Neural cell (in vitro differentiated cells): ENCODE measurements at regions not wholly inside any gene's neighbourhood (a gene's known extent, or its start where the extent isn't known, plus 50 kb on each side); places are given as distances from the start of the nearest gene placed in this dataset.

Source experiments
- H2AFZ ChIP-seq: fragments of 200-600, 300-800 bp; sonication (generic), shearing (Covaris generic); 2 replicates; pipeline ENCODE4 v1.6.0; 2014; ENCODE audit warnings: low read depth, mild to moderate bottlenecking, antibody characterized with exemption, low read length, moderate library complexity
- H3F3A ChIP-seq: fragments of 200-600 bp; shearing (Covaris generic); 2 replicates; pipeline ENCODE4 v1.6.1; 2016; ENCODE audit warnings: mild to moderate bottlenecking, moderate library complexity, mixed read lengths, antibody characterized with exemption, low read length; ENCODE audit not compliant: insufficient read depth, poor library complexity, severe bottlenecking
- H3K27ac ChIP-seq: fragments of 200-600, 300-800 bp; sonication (generic), shearing (Covaris generic); 2 replicates; pipeline ENCODE4 v1.5.1; 2014; ENCODE audit warnings: mild to moderate bottlenecking, low read length, moderate library complexity
- H3K27me3 ChIP-seq: fragments of 300-800, 200-600 bp; sonication (generic), shearing (Covaris generic); 2 replicates; pipeline ENCODE4 v1.6.0; 2014; ENCODE audit warnings: mild to moderate bottlenecking, low read depth, low read length, moderate library complexity; ENCODE audit not compliant: insufficient read depth
- H3K36me3 ChIP-seq: fragments of 300-800, 200-600 bp; sonication (generic), shearing (Covaris generic); 2 replicates; pipeline ENCODE4 v1.5.1; 2014; ENCODE audit warnings: mild to moderate bottlenecking, antibody characterized with exemption, low read length, moderate library complexity; ENCODE audit not compliant: insufficient read depth
- H3K4me2 ChIP-seq: fragments of 300-800, 200-600 bp; sonication (generic), shearing (Covaris generic); 2 replicates; pipeline ENCODE4 v1.6.0; 2014; ENCODE audit warnings: mild to moderate bottlenecking, low read length
- H3K4me3 ChIP-seq: fragments of 300-800, 200-600 bp; sonication (generic), shearing (Covaris generic); 2 replicates; pipeline ENCODE4 v1.5.1; 2014; ENCODE audit warnings: mild to moderate bottlenecking, low read length, moderate library complexity
- H3K79me2 ChIP-seq: fragments of 200-600 bp; shearing (Covaris generic); replicated peaks from 2 replicates; pipeline ENCODE4 v1.6.0; 2014; ENCODE audit warnings: mild to moderate bottlenecking, low read length, moderate library complexity; ENCODE audit not compliant: insufficient read depth
- H3K9ac ChIP-seq: fragments of 300-800, 200-600 bp; sonication (generic), shearing (Covaris generic); 2 replicates; pipeline ENCODE4 v1.6.1; 2016; ENCODE audit warnings: mild to moderate bottlenecking, low read length, mixed read lengths
- H3K9me2 ChIP-seq: fragments of 200-600 bp; shearing (Covaris generic); 2 replicates; pipeline ENCODE4 v1.6.1; 2016; ENCODE audit warnings: mild to moderate bottlenecking, low read length, mixed read lengths; ENCODE audit not compliant: insufficient read depth
- H3K9me3 ChIP-seq: fragments of 200-600, 300-800 bp; sonication (generic), shearing (Covaris generic); 2 replicates; pipeline ENCODE4 v1.6.1; 2016; ENCODE audit warnings: mild to moderate bottlenecking, mixed run types, low read length, moderate library complexity, mixed read lengths
- H4K20me1 ChIP-seq: fragments of 200-600 bp; shearing (Covaris generic); 2 replicates; pipeline ENCODE4 v1.6.1; 2016; ENCODE audit warnings: mild to moderate bottlenecking, mixed run types; ENCODE audit not compliant: insufficient read depth
- CTCF ChIP-seq: fragments of 450-650 bp; IDR thresholded peaks from 2 replicates; pipeline ENCODE4 v1.5.1; 2014; ENCODE audit warnings: antibody characterized with exemption, mild to moderate bottlenecking, moderate library complexity; ENCODE audit not compliant: poor library complexity, severe bottlenecking
- EP300 ChIP-seq: fragments of 450-650 bp; conservative IDR thresholded peaks from 2 replicates; pipeline ENCODE4 v1.6.1; 2014; ENCODE audit warnings: antibody characterized with exemption, mild to moderate bottlenecking, moderate library complexity; ENCODE audit not compliant: poor library complexity, severe bottlenecking
- EZH2 ChIP-seq: fragments of 200-600, 300-800 bp; shearing (Covaris generic), sonication (generic); IDR thresholded peaks from 2 replicates; pipeline ENCODE4 v1.6.1; 2014; ENCODE audit warnings: antibody characterized with exemption, low read length, borderline replicate concordance, mild to moderate bottlenecking; ENCODE audit not compliant: insufficient read depth, poor library complexity, severe bottlenecking
- MXI1 ChIP-seq: fragments of 450-650 bp; conservative IDR thresholded peaks from 2 replicates; pipeline ENCODE4 v1.6.1; 2014; ENCODE audit warnings: antibody characterized with exemption, mild to moderate bottlenecking; ENCODE audit not compliant: poor library complexity, severe bottlenecking
- POLR2AphosphoS5 ChIP-seq: IDR thresholded peaks from 2 replicates; pipeline ENCODE4 v1.6.1; 2012
- RAD21 ChIP-seq: fragments of 450-650 bp; conservative IDR thresholded peaks from 2 replicates; pipeline ENCODE4 v1.6.1; 2014; ENCODE audit warnings: antibody characterized with exemption, mild to moderate bottlenecking, moderate library complexity
- REST ChIP-seq: IDR thresholded peaks from 2 replicates; pipeline ENCODE4 v1.6.1; 2012; ENCODE audit warnings: borderline replicate concordance
- SMC3 ChIP-seq: fragments of 450-650 bp; conservative IDR thresholded peaks from 2 replicates; pipeline ENCODE4 v1.6.1; 2014; ENCODE audit warnings: antibody characterized with exemption, mild to moderate bottlenecking, moderate library complexity; ENCODE audit not compliant: poor library complexity
- TAF1 ChIP-seq: IDR thresholded peaks from 2 replicates; pipeline ENCODE4 v1.6.1; 2012; ENCODE audit warnings: low read depth

- Histone ChIP-seq H3K36me3 (no peaks in the 10 kb centered on the region), H2AFZ (no peak overlapping the region), H3K27ac (no peak overlapping the region), H3K4me2 (no peak overlapping the region), H3F3A (no peaks in the 10 kb centered on the region), H3K79me2 (no peaks in the 10 kb centered on the region), H4K20me1 (no peaks in the 10 kb centered on the region), H3K27me3 (no peaks in the 10 kb centered on the region), H3K9me3 (no peaks in the 10 kb centered on the region), H3K9ac (no peak overlapping the region), H3K4me3 (no peak overlapping the region), H3K9me2 (no peaks in the 10 kb centered on the region)
- TF ChIP-seq EP300 = no peak
- TF ChIP-seq RAD21 = no peak
- TF ChIP-seq REST = no peak
- TF ChIP-seq SMC3 = no peak
- TF ChIP-seq CTCF = no peak
- no peak for TF ChIP-seq EZH2
- no peak for TF ChIP-seq MXI1
- no peak for TF ChIP-seq POLR2AphosphoS5
- no peak for TF ChIP-seq TAF1
These were observed 183.8 kb upstream of the DCC start for GRCh38 chr18:52156166-52156565.

- no peak overlapping the region for H3K27ac ChIP-seq
- H3K9ac ChIP-seq = no peak overlapping the region
- H3K4me3 ChIP-seq = no peak overlapping the region
- H4K20me1 ChIP-seq = no peaks in the 10 kb centered on the region
- no peaks in the 10 kb centered on the region for H3K79me2 ChIP-seq
- H3F3A ChIP-seq = no peaks in the 10 kb centered on the region
- no peak for TF ChIP-seq CTCF
- no peak for TF ChIP-seq EZH2
- TF ChIP-seq EP300 = no peak
- TF ChIP-seq RAD21 = no peak
- no peak for TF ChIP-seq POLR2AphosphoS5
- TF ChIP-seq SMC3 = no peak
- TF ChIP-seq REST = no peak
- TF ChIP-seq TAF1 = no peak
- TF ChIP-seq MXI1 = no peak
- no peaks in the 10 kb centered on the region for H3K9me2 ChIP-seq
- H3K27me3 ChIP-seq = no peaks in the 10 kb centered on the region
- H3K36me3 ChIP-seq = no peaks in the 10 kb centered on the region
- no peak overlapping the region for H3K4me2 ChIP-seq
- peaks cover 6% of the 10 kb centered on the region for H3K9me3 ChIP-seq
- no peak overlapping the region for H2AFZ ChIP-seq
These were observed 179.4 kb upstream of the DCC start for GRCh38 chr18:52160636-52161035.
